ENCODE measurements at regions not wholly inside any gene's neighbourhood (a gene's known extent, or its start where the extent isn't known, plus 50 kb on each side); places are given as distances from the start of the nearest gene placed in this dataset.
"Not testable (repeated sequence)": the region's sequence is repeated elsewhere in the genome, so short reads cannot be mapped to it uniquely, and the experiment has no call there.

GRCh38 chr15:77839456-77839855 is 206.7 kb upstream of the LINGO1 start:
- DNase-seq (ENCODE audit: low spot score), result no peak

GRCh38 chr15:77838595-77838994 is 205.9 kb upstream of the LINGO1 start:
- no peak for DNase-seq (ENCODE audit: low spot score)

- DNase-seq (ENCODE audit: low spot score), result no peak
Measured at GRCh38 chr15:77838061-77838460, 205.3 kb upstream of the LINGO1 start.

- DNase-seq (ENCODE audit: low spot score), result no peak
Measured at GRCh38 chr15:77837649-77838025, 204.9 kb upstream of the LINGO1 start.

GRCh38 chr15:77836906-77837648 is 204.4 kb upstream of the LINGO1 start:
- no peak for DNase-seq (ENCODE audit: low spot score)

GRCh38 chr15:77836121-77836692 is 203.5 kb upstream of the LINGO1 start:
- no peak for DNase-seq (ENCODE audit: low spot score)

- no peak for DNase-seq (ENCODE audit: low spot score)
Measured at GRCh38 chr15:77834276-77834990, 201.7 kb upstream of the LINGO1 start.

- no peak for DNase-seq (ENCODE audit: low spot score)
Measured at GRCh38 chr15:77832874-77833273, 200.2 kb upstream of the LINGO1 start.

- no peak for DNase-seq (ENCODE audit: low spot score)
Measured at GRCh38 chr15:77831986-77832385, 199.3 kb upstream of the LINGO1 start.

- DNase-seq (ENCODE audit: low spot score), result no peak
Measured at GRCh38 chr15:77830051-77830468, 197.3 kb upstream of the LINGO1 start.

GRCh38 chr15:77829331-77829730 is 196.6 kb upstream of the LINGO1 start:
- not testable (repeated sequence) for DNase-seq (ENCODE audit: low spot score)

- no peak for DNase-seq (ENCODE audit: low spot score)
Measured at GRCh38 chr15:77827860-77828259, 195.1 kb upstream of the LINGO1 start.

GRCh38 chr15:77826006-77826695 is 193.4 kb upstream of the LINGO1 start:
- no peak for DNase-seq (ENCODE audit: low spot score)

- DNase-seq (ENCODE audit: low spot score), result no peak
Measured at GRCh38 chr15:77825546-77825945, 192.8 kb upstream of the LINGO1 start.

GRCh38 chr15:77825252-77825542 is 192.5 kb upstream of the LINGO1 start:
- DNase-seq (ENCODE audit: low spot score), result no peak

- no peak for DNase-seq (ENCODE audit: low spot score)
Measured at GRCh38 chr15:77824361-77825251, 191.9 kb upstream of the LINGO1 start.

- DNase-seq (ENCODE audit: low spot score), result no peak
Measured at GRCh38 chr15:77823736-77824135, 191.0 kb upstream of the LINGO1 start.

GRCh38 chr15:77822631-77823230 is 190.0 kb upstream of the LINGO1 start:
- no peak for DNase-seq (ENCODE audit: low spot score)

- DNase-seq (ENCODE audit: low spot score), result no peak
Measured at GRCh38 chr15:77821959-77822256, 189.2 kb upstream of the LINGO1 start.

- DNase-seq (ENCODE audit: low spot score), result no peak
Measured at GRCh38 chr15:77821188-77821958, 188.7 kb upstream of the LINGO1 start.
